ENCODE measurements at regions not wholly inside any gene's neighbourhood (a gene's known extent, or its start where the extent isn't known, plus 50 kb on each side); places are given as distances from the start of the nearest gene placed in this dataset.
"Not testable (repeated sequence)": the region's sequence is repeated elsewhere in the genome, so short reads cannot be mapped to it uniquely, and the experiment has no call there.

- DNase-seq = no peak
Measured at GRCh38 chr3:139095803-139096466, 51.2 kb upstream of the PRR23C start.

GRCh38 chr3:139096670-139097069 is 52.0 kb upstream of the PRR23C start:
- no peak for DNase-seq

- no peak for DNase-seq
Measured at GRCh38 chr3:139098391-139098790, 53.7 kb upstream of the PRR23C start.

- no peak for DNase-seq
Measured at GRCh38 chr3:139099968-139100817, 55.5 kb upstream of the PRR23C start.

GRCh38 chr3:139100821-139101220 is 56.1 kb upstream of the PRR23C start:
- no peak for DNase-seq

GRCh38 chr3:139101396-139101795 is 56.7 kb upstream of the PRR23C start:
- no peak for DNase-seq

GRCh38 chr3:139103484-139103883 is 58.8 kb upstream of the PRR23C start:
- no peak for DNase-seq

- DNase-seq = no peak
Measured at GRCh38 chr3:139104062-139104461, 59.4 kb upstream of the PRR23C start.

GRCh38 chr3:139105154-139105702 is 60.5 kb upstream of the PRR23C start:
- DNase-seq = no peak

GRCh38 chr3:139106013-139106932 is 61.6 kb upstream of the PRR23C start:
- DNase-seq = no peak

- no peak for DNase-seq
Measured at GRCh38 chr3:139107424-139108252, 62.9 kb upstream of the PRR23C start.

- DNase-seq = no peak
Measured at GRCh38 chr3:139108253-139108969, 63.7 kb upstream of the PRR23C start.

- no peak for DNase-seq
Measured at GRCh38 chr3:139109271-139109670, 64.6 kb upstream of the PRR23C start.

GRCh38 chr3:139110072-139110830 is 65.6 kb upstream of the PRR23C start:
- DNase-seq = no peak

GRCh38 chr3:139110929-139111328 is 66.2 kb upstream of the PRR23C start:
- not testable (repeated sequence) for DNase-seq

GRCh38 chr3:139111392-139112229 is 66.9 kb upstream of the PRR23C start:
- DNase-seq = peak; percentile 63

- DNase-seq = no peak
Measured at GRCh38 chr3:139112230-139112558, 67.5 kb upstream of the PRR23C start.

GRCh38 chr3:139113231-139113992 is 68.7 kb upstream of the PRR23C start:
- DNase-seq = no peak

GRCh38 chr3:139113993-139114375 is 69.3 kb upstream of the PRR23C start:
- DNase-seq = no peak
